ENCODE measurements at regions not wholly inside any gene's neighbourhood (a gene's known extent, or its start where the extent isn't known, plus 50 kb on each side); places are given as distances from the start of the nearest gene placed in this dataset.

DNA sequence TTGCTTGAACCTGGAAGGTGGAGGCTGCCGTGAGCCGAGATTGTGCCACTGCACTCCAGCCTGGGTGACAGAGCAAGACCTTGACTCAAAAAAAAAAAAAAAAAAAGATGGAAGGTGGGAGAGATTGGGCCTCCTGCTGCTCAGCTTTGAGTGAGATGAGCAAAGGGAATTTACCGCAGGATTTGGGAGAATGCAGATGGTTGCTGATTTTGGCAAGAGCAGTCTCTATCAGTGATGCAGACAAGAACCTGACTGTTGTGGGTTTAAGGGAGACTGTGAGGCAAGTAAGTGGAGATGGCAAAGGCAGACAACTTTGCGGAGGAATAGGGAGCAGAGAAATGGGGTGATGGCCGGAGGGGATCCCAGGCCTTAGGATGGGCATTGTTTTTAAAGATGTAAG lies 1140.8 kb upstream of the AUTS2 start:
- TF ChIP-seq, protein P1, sequence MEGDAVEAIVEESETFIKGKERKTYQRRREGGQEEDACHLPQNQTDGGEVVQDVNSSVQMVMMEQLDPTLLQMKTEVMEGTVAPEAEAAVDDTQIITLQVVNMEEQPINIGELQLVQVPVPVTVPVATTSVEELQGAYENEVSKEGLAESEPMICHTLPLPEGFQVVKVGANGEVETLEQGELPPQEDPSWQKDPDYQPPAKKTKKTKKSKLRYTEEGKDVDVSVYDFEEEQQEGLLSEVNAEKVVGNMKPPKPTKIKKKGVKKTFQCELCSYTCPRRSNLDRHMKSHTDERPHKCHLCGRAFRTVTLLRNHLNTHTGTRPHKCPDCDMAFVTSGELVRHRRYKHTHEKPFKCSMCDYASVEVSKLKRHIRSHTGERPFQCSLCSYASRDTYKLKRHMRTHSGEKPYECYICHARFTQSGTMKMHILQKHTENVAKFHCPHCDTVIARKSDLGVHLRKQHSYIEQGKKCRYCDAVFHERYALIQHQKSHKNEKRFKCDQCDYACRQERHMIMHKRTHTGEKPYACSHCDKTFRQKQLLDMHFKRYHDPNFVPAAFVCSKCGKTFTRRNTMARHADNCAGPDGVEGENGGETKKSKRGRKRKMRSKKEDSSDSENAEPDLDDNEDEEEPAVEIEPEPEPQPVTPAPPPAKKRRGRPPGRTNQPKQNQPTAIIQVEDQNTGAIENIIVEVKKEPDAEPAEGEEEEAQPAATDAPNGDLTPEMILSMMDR (conservative IDR thresholded peaks at IDR 0.05; ENCODE audit: low read depth, low read length), result no peak
- no peak overlapping the region for H3K4me3 ChIP-seq (ENCODE audit: low read depth, low read length)
- DNase-seq (ENCODE audit: low read depth), result no peak

DNA sequence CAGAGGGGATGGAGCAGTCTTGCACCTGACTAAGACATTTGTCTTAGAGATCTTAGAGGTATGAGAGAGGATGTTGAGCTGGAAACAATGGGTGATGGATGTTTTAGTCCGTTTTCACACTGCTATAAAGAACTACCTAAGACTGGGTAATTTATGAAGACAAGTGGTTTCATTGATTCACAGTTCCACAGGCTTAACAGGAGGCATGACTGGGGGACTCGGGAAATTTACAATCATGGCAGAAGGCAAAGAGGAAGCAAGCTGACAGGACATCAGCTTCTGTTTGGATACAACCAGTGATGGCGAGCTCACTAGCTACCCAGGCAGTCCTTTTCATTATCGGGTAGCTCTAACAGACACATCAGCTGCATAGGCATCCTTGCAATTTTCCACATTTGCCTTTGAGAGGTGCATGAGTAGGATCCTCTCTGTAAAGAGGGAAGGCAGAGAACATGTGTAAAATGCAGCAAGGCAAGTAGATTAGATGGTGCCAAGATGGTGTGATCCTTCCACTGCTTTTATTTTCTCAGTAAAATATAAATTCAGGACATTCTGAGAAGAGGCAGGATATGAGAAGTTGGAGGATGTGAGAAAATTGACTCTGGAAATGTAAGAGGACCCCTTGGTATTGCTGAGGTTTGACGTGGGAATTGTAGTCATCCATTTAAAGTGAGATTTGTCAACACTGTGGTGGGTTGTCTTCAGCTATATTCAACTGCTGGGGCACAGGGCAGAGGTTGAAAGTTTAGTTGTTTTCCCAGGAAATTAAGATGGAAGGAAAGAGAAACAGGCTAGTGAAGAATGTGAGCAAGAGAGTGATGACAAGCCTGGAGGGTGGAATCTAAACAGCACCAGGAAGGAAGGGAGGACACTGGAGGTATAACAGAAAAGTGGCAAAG lies 1140.0 kb upstream of the AUTS2 start:
- DNase-seq (ENCODE audit: low read depth), result no peak
- TF ChIP-seq, protein P1 (conservative IDR thresholded peaks at IDR 0.05; ENCODE audit: low read depth, low read length), result no peak
- H3K4me3 ChIP-seq (ENCODE audit: low read depth, low read length), result no peak overlapping the region

GRCh38 chr7:68461430-68461829 lies 1136.8 kb upstream of the AUTS2 start:
- DNase-seq (ENCODE audit: low read depth), result no peak
- TF ChIP-seq, protein P1 (conservative IDR thresholded peaks at IDR 0.05; ENCODE audit: low read depth, low read length), result no peak
- no peak overlapping the region for H3K4me3 ChIP-seq (ENCODE audit: low read depth, low read length)

- no peak for DNase-seq (ENCODE audit: low read depth)
- TF ChIP-seq, protein P1 (conservative IDR thresholded peaks at IDR 0.05; ENCODE audit: low read depth, low read length), result no peak
- H3K4me3 ChIP-seq (ENCODE audit: low read depth, low read length), result no peak overlapping the region
Measured at GRCh38 chr7:68470836-68471435, 1127.3 kb upstream of the AUTS2 start.

GRCh38 chr7:68472688-68473087 lies 1125.6 kb upstream of the AUTS2 start:
- H3K4me3 ChIP-seq (ENCODE audit: low read depth, low read length), result no peak overlapping the region
- TF ChIP-seq, protein P1 (conservative IDR thresholded peaks at IDR 0.05; ENCODE audit: low read depth, low read length), result no peak
- DNase-seq (ENCODE audit: low read depth), result no peak

DNA sequence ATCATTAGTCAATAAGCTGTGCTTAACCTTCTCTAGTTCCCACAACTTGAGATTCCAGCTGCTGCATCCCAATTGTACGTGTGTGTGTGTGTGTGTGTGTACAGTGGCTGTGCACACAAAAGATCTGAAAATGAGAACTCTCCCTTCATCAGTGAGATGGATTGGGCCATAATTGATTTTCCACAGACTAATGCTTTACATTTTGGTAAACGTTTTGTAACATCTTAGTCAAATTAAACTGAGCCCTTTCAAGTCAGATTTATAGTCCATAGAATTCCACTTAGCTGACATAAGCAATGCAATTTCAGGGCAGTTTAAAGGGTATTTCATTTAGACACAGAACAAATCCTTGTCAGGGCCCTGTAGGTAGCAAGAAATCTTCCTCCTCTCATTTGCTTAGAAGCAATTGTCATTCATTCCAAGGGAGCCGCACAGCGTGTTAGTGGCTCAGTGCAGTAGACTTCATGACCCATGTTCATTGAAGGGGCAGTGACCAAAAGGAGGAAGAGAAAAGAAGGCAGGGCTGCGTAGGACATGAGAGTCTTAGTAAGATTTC lies 1123.5 kb upstream of the AUTS2 start:
- H3K4me3 ChIP-seq (ENCODE audit: low read depth, low read length), result no peak overlapping the region
- no peak for DNase-seq (ENCODE audit: low read depth)
- TF ChIP-seq, protein P1 (conservative IDR thresholded peaks at IDR 0.05; ENCODE audit: low read depth, low read length), result no peak

All from epithelial cell of proximal tubule (primary cell).